ENCODE measurements at regions not wholly inside any gene's neighbourhood (a gene's known extent, or its start where the extent isn't known, plus 50 kb on each side); places are given as distances from the start of the nearest gene placed in this dataset.

- TF ChIP-seq POLR2AphosphoS5 (IDR thresholded peaks at IDR 0.05; ENCODE audit: borderline replicate concordance, low read depth, low read length) (no peak), EZH2 (IDR thresholded peaks at IDR 0.05) (no peak), FOXP2 (optimal IDR thresholded peaks at IDR 0.05; ENCODE audit: control extremely low read depth, extremely low read length, insufficient read depth) (no peak)
These were observed 68.3 kb upstream of the ZNF521 start for GRCh38 chr18:25420077-25420825.

Data from SK-N-MC (cell line).